ENCODE measurements at regions not wholly inside any gene's neighbourhood (a gene's known extent, or its start where the extent isn't known, plus 50 kb on each side); places are given as distances from the start of the nearest gene placed in this dataset.
"Not testable (repeated sequence)": the region's sequence is repeated elsewhere in the genome, so short reads cannot be mapped to it uniquely, and the experiment has no call there.

DNA sequence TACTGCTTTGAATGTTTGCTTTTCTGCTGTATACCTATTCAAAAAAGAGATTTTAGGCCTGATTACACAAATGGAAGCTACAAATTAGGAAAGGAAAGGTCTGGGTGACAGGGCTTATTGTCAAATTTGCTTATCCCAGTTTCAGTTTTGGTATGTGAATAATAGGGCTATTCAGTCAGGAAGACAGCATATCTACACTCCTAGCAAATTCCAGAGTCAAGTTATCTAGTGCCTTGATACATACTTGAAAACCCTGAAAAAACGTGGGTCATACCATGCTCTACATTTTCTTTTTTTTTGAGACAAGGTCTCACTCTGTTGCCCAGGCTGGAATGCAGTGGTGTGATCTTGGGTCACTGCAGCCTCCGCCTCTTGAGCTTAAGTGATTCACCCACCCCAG lies 59.2 kb upstream of the CCDC180 start:
- not testable (repeated sequence) for DNase-seq (ENCODE audit: low read depth); H3K4me3 ChIP-seq (ENCODE audit: control insufficient read depth, low read depth, low read length)

DNA sequence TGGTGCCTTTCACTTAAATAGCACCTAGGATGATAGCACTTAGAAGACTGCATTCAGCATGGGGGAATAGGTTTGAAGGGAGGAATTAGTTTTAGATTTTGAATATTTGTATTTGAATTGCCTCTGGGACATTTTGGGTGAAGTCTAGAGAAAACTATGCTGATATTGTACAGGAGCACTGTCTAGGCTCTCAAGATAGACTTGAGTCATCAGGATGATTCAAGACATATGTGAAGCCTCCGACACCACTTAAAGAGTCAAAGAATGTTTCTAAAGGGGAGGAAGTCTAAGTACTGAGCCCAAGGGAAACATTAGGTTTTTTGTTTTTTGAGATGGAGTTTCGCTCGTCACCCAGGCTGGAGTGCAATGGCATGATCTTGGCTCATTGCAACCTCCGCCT lies 63.9 kb upstream of the CCDC180 start:
- H3K4me3 ChIP-seq (ENCODE audit: control insufficient read depth, low read depth, low read length): no peak overlapping the region
- TF ChIP-seq, protein P1, sequence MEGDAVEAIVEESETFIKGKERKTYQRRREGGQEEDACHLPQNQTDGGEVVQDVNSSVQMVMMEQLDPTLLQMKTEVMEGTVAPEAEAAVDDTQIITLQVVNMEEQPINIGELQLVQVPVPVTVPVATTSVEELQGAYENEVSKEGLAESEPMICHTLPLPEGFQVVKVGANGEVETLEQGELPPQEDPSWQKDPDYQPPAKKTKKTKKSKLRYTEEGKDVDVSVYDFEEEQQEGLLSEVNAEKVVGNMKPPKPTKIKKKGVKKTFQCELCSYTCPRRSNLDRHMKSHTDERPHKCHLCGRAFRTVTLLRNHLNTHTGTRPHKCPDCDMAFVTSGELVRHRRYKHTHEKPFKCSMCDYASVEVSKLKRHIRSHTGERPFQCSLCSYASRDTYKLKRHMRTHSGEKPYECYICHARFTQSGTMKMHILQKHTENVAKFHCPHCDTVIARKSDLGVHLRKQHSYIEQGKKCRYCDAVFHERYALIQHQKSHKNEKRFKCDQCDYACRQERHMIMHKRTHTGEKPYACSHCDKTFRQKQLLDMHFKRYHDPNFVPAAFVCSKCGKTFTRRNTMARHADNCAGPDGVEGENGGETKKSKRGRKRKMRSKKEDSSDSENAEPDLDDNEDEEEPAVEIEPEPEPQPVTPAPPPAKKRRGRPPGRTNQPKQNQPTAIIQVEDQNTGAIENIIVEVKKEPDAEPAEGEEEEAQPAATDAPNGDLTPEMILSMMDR (IDR thresholded peaks at IDR 0.05; ENCODE audit: control insufficient read depth, insufficient read depth, low read depth, low read length, missing control alignments): no peak
- DNase-seq (ENCODE audit: low read depth): no peak

DNA sequence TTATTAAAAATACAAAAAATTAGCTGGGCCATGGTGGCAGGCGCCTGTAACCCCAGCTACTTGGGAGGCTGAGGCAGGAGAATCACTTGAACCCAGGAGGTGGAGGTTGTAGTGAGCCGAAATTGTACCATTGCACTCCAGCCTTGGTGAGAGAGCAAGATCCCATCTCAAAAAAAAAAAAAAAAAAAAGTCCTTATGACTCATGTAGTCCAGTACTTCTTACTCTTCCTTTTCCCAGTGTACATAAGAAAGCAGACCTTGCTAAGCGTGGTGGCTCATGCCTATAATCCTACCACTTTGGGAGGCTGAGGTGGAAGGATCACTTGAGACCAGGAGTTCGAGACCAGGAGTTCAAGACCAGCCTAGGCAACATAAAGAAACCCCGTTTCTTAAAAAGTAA lies 66.0 kb upstream of the CCDC180 start:
- DNase-seq (ENCODE audit: low read depth); H3K4me3 ChIP-seq (ENCODE audit: control insufficient read depth, low read depth, low read length): not testable (repeated sequence)

DNA sequence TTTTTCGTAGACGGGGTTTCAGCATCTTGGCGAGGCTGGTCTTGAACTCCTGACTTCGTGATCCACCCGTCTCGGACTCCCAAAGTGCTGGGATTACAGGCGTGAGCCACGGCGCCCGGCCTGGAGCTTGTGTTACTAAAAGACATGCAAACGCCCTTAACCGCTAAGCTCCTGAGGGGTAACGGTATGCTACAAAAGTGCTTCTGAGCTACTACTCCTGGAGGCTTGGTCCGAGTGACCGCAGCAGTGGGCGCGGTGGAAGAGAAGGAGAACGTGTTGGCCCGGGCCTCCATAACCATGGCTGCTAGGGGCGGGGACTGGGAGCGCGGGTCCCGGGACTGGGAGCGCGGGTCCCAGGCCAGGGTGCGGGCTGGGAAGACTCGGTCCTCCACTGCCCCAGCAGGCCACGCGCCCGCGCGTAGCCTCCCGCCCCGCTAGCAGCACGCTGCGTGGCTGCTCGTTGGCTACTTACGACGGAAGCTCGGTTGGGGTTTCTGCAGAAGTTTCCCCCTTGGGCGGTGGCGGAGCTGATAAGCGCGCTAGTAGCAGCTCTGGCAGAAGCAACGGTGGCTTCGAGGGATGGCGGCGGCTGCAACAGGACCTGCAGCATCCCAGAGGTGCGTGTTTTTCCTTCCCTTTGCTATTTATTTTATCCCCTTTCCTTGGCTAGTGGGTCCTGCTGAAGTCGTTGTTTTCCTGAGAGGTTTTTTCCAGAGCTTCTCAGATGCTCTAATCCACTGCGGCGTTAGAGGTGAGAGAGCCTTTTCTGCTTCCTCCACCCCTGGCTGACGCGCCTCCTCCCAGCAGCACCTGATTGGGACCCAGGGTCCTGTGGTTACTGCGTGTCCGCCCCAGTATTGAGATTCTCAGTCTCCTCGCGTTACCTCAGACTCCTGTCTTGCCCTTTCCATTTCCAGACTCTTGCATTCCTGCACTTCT lies 69.2 kb upstream of the CCDC180 start:
- DNase-seq (ENCODE audit: low read depth): peak; percentile 24
- TF ChIP-seq, protein P1 (IDR thresholded peaks at IDR 0.05; ENCODE audit: control insufficient read depth, insufficient read depth, low read depth, low read length, missing control alignments): no peak
- H3K4me3 ChIP-seq (ENCODE audit: control insufficient read depth, low read depth, low read length): peak overlapping the region; percentile 72

DNA sequence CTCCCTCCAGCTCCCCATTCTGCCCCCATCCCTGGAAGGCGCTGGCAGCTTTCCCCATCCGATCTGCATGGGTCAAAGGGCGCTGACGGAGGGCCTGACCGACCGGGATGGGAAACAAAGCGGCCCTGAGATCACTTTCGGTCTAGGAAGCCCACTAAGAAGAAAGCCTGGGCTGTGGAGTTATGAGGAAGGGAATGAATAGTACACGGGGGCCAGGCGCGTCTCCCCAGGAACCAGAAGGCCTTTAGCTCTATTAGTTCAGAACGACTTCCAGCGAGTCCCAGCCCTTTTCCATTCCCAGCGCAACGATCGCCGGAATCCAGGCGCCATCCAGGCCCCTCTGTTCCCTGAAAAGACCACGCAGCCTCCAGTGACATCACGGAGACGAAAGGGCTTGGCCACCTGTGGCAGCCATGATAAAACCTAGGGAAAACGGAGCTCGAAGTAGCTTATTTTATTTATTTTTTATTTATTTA lies 70.1 kb upstream of the CCDC180 start:
- H3K4me3 ChIP-seq (ENCODE audit: control insufficient read depth, low read depth, low read length): no peak overlapping the region
- TF ChIP-seq, protein P1 (IDR thresholded peaks at IDR 0.05; ENCODE audit: control insufficient read depth, insufficient read depth, low read depth, low read length, missing control alignments): no peak
- DNase-seq (ENCODE audit: low read depth): no peak

DNA sequence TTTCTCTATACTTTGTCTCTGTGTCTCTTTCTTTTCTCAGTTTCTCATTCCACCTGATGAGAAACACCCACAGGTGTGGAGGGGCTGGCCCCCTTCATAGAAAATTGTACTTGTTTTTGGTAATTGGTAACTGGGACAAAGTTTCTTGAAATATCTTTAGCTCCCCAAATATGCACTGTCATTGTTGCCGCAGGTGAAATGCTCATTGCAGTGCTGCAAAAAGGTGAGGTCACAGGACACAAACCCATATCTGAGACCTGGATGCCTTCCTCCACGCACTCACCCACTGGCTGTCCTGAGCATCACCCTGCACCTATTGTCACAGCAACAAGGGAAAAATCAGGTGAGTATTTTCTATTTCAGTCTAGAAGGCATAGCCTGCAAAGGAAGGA lies 74.5 kb upstream of the CCDC180 start:
- not testable (repeated sequence) for H3K4me3 ChIP-seq (ENCODE audit: control insufficient read depth, low read depth, low read length); DNase-seq (ENCODE audit: low read depth)

DNA sequence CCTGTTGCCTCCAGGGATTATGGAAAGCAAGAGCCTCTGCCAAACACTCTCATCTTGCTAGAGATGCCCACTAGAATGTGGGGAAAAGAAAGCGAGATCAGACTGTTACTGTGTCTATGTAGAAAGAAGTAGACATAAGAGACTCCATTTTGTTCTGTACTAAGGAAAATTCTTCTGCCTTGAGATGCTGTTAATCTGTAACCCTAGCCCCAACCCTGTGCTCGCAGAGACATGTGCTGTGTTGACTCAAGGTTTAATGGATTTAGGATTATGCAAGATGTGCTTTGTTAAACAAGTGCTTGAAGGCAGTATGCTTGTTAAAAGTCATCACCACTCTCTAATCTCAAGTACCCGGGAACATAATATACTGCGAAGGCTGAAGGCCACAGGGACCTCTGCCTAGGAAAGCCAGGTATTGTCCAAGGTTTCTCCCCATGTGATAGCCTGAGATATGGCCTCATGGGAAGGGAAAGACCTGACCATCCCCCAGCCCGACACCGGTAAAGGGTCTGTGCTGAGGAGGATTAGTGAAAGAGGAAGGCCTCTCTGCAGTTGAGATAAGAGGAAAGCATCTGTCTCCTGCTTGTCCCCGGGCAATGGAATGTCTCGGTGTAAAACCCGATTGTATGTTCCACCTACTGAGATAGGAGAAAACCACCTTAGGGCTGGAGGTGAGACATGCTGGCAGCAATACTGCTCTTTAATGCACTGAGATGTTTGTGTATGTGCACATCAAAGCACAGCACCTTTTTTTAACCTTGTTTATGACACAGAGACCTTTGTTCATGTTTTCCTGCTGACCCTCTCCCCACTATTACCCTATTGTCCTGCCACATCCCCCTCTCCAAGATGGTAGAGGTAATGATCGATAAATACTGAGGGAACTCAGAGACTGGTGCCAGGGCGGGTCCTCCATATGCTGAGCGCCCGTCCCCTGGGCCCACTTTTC lies 75.1 kb upstream of the CCDC180 start:
- DNase-seq (ENCODE audit: low read depth); H3K4me3 ChIP-seq (ENCODE audit: control insufficient read depth, low read depth, low read length): not testable (repeated sequence)

DNA sequence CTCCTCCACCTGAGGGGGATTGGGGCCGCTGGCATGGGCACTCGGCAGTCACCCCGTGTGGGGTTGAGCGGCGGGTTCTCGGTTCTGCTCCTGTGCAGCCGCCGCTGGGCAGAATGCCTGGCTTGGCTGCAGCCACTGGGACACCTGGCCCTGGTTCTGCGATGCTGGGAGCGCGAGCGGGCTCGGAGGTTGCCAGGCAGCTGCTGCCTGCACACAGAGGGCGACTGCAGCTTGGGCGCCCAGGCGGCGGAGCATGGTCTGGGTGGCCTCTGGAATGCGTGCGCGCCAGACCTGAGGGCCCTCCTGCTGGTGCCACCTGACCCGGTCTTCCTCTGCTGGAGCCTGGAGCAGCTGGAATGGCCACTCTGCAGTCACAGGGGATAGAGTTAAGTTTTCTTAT lies 85.1 kb upstream of the CCDC180 start:
- not testable (repeated sequence) for H3K4me3 ChIP-seq (ENCODE audit: control insufficient read depth, low read depth, low read length); DNase-seq (ENCODE audit: low read depth)

DNA sequence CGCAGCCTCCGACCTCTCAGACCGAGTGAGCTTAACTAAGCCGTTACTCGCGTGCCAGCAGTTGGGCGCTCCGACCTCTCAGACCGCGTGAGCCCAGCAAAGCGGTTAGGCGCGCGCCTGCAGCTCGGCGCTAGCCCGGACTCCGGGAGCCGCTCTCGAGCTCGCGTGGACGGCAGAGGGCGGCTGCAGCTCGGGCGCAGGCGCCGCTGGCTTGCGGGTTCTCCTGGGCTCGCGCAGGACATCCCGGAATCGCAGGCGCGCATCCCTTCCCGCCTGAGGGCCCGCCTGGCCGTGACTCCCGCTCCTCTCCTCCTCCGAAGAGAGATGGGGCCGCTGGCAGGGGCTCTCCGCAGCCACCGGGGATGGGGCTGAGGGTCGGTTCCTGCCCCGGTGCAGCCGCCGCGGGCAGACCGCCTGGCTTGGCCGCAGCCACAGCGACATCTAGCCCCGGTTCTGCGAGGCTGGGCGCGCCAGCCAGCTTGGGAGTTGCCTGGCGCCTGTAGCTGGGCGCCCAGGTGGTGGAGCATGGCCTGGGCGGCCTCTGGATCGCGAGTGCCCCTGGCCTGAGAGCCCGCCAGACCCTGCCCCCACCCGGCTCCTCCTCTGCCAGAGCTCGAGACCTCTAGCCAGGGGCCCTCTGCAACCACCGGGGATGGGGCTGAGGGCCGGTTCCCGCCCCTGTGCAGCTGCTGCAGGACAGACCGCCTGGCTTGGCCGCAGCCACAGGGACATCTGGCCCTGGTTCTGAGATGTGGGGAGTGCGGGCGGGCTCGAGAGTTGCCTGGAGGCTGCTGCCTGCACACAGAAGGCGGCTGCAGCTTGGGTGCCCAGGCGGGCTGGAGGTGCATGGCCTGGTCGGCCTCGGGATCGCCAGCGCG lies 85.7 kb upstream of the CCDC180 start:
- peak overlapping the region; percentile 16 for H3K4me3 ChIP-seq (ENCODE audit: control insufficient read depth, low read depth, low read length)
- not testable (repeated sequence) for DNase-seq (ENCODE audit: low read depth)

Data from AG09309 (cell line).